AG10803 (cell line): ENCODE measurements at regions not wholly inside any gene's neighbourhood (a gene's known extent, or its start where the extent isn't known, plus 50 kb on each side); places are given as distances from the start of the nearest gene placed in this dataset.

ENCODE experiments used
- DNase-seq: peaks from one replicate; pipeline ENCODE4 v3.0.0; 2010; ENCODE audit warnings: low read depth
- H3K4me3 ChIP-seq: 2 replicates; pipeline ENCODE4 v1.5.1; 2011; ENCODE audit warnings: mild to moderate bottlenecking, low read length, control low read depth
- CTCF ChIP-seq: conservative IDR thresholded peaks from 2 replicates; pipeline ENCODE4 v1.5.1; 2011; ENCODE audit warnings: mild to moderate bottlenecking, low read length, control low read depth, inconsistent platforms

GRCh38 chr11:15649371-15650104 lies 534.8 kb downstream of the INSC start:
- no peak for DNase-seq
- no peak for TF ChIP-seq CTCF
- H3K4me3 ChIP-seq: no peak overlapping the region

- peak; percentile 77 for TF ChIP-seq CTCF
- DNase-seq: peak; percentile 91
- peak overlapping the region; percentile 59 for H3K4me3 ChIP-seq
Measured at GRCh38 chr11:15650105-15650938, 535.6 kb downstream of the INSC start.

- no peak for TF ChIP-seq CTCF
- no peak overlapping the region for H3K4me3 ChIP-seq
- no peak for DNase-seq
Measured at GRCh38 chr11:15651033-15651432, 536.3 kb downstream of the INSC start.

- no peak for DNase-seq
- TF ChIP-seq CTCF: no peak
- no peak overlapping the region for H3K4me3 ChIP-seq
Measured at GRCh38 chr11:15651816-15652215, 537.1 kb downstream of the INSC start.

GRCh38 chr11:15653191-15653710 lies 538.5 kb downstream of the INSC start:
- no peak for TF ChIP-seq CTCF
- no peak for DNase-seq
- H3K4me3 ChIP-seq: no peak overlapping the region

- no peak for DNase-seq
- H3K4me3 ChIP-seq: no peak overlapping the region
- no peak for TF ChIP-seq CTCF
Measured at GRCh38 chr11:15654451-15654850, 539.7 kb downstream of the INSC start.
